HG03571 (cell line): ENCODE measurements at regions not wholly inside any gene's neighbourhood (a gene's known extent, or its start where the extent isn't known, plus 50 kb on each side); places are given as distances from the start of the nearest gene placed in this dataset.
"Not testable (repeated sequence)": the region's sequence is repeated elsewhere in the genome, so short reads cannot be mapped to it uniquely, and the experiment has no call there.

Source experiments
- ATAC-seq: cut with Tn5 transposase; IDR thresholded peaks from one replicate; pipeline ENCODE4 v1.9.1; 2021; ENCODE audit not compliant: unreplicated experiment

DNA sequence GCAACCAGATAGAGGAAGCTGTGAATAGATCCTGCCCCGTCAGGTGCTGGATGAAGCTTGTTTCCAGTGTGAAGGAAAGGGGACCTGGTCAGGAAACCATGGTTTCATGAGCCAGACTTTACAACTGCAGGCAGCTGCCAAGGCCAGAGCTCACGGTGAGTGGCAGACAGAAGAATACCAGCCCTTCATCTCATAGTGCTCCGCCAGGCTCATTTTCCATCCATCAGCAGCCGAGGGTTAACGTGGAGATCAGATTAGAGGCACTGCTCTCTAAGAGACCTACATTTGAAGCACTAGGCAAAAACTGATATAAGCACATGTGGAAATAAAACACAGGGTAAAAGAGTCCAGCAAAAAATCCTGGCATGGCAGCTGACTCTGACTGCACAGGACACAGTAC is 172.4 kb downstream of the CD24 start:
- ATAC-seq = no peak

DNA sequence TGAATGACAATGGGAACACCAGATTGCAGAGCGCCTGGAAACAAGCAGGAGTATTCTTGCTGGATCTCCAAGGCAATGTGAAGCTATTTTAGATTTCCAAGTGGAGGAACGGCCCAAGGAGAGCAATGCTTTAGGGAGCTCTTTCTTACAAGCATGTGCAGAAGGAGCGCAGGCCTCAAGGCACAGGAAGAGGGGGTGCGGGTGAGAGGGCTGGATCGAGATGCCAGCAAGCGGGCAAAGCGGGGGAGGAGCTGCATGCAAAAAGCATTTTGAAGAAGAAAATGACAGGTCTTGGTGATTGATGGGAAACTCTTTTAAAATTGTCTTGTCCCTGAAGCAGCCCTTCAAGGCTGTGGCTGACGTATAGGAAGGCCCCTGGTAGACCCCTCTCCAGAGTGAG is 171.9 kb downstream of the QRSL1 start:
- ATAC-seq = no peak

DNA sequence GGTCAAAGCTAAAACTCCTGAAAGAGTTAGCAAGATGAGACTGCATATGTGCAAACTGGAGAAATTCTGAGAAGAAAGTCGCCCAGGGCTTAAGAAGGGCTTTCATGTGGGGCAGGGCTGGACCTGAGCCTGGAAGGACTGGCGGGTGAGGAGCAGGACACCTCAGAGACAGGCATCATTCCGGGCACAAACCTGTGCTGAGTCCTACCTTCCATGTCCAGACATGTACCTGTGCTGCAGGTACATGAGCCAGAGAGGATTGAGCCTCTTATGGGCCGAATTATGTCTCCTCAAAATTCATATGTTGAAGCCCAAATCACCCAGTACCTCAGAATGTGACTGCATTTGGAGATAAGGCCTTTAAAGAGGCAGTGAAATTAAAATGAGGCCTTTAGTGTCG is 171.0 kb downstream of the QRSL1 start:
- ATAC-seq = no peak

DNA sequence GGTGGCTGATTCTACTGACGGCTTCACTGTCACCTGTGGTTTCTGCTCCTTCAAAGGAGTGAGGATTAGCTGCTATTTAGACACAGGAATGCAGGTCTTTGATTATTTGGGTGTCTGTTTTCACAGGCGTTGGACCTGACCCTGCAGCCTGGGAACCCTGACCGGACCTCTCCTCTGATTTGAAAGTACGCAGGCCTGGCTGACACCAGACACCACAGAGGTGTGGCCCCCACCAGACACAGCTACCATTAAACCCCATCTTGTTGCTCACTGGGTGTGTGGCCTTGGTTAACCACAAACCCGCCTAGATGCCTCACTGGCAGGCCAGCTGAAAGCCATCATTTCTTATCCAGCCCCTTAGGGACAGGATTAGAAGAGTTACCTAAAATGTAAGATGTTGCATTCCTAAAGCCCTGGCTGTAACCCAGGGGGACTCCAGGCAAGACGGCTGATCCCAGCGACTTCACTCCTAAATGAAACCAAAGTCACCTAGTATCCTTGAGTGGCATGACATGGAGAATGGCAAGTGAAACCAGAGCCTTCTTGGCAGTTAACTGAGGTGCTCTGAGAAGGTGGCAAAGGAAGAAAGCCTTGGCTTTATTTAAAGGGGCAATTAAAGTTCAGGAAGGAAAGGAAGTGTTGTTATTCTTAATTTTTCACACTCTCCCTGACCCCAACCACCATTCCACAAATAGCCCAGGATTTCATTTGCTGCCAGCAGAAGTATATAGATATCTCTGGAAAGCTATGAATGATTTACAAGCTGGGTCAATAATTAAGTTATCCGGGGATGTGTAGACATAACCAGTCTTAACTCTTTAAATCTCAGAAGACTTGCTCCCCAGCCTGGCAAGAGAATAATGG is 169.9 kb downstream of the QRSL1 start:
- ATAC-seq = peak; percentile 89

DNA sequence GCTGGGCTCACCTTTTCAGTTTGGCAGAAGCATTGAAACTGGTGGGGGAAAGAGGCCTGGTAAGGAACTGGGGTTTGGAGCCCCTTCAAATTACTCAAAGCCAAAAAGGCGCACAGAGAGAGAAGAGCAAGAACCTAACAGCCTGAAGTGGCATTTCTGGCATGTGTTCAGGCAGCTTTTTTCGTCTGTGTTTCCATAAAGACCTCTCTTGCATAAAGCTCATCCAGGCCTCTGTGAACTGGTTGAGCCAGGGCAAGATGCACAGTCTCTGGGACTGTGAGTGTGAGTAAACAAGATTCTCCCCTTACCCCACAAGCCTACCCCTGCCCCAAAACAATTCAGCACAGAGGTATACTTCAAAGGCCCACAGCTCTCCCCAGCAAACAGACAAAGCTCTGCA is 167.8 kb downstream of the QRSL1 start:
- ATAC-seq = no peak

DNA sequence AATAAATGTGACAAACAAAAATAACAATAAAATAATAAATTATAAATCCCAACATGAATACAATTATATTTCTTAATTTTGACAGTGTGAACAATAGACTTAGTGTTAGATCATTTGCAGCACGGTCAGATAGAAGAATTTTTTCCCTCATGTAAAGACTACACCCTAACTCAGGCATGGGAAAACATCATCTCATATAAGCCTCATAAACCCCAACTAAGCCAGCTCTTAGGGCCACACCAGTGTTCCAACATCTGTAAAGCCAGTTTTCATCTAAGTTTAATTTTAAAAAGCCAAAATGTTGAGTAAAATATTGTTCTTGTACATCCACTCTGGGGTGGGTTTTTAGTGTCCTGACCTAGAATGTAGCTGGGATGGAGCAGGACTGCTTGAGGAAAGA is 167.4 kb downstream of the QRSL1 start:
- no peak for ATAC-seq

DNA sequence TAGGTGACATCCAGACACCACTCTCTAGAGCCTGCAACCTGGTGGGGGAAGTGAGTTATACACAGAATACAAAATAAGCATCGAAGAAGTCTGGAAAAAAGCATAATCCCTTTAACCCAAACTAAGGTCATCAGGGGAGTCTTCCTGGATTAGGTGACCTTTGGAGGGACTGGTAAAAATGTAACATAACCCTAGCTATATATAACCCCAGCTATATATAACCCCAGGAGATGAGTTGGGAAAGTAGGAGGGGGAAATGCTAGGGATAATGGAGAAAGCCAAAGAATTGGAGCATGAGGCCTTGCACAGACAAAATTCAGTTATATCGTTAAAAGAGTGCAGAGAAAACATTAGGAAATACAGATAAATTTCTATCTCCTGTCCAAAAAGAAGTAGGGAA is 164.8 kb downstream of the QRSL1 start:
- ATAC-seq = no peak

DNA sequence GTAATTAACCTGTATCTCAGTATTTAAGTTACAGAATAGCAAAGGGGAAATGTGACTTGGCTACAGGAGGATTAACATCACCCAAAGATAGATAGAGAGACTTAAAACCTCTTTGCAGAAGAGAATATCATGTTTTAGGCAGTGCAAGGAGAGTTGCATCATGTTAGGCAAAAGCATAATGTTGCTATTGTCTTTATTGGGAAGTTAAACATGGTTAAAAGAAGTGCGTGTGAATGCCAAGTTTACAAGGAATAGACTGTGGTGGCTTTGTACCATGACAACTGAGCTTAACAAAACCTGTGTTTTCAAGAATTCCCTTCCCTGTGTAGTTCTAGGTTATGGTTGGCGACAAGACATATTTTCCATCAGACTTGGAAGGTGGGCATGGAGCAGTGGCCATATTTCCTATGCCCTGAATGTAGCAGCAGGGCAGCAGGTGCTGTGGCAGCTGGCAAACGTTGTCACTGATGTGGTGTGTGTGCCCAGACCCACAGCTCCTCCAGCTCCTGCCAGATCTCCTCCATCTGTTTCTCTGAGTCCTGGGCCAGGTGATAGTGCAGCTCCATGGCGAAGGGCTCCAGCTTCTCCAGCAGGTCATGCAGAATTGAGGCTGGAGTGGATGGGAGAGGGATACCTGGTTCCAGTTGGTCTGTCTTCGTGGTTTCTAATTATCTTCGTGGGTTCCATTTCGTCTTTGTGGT is 163.3 kb downstream of the QRSL1 start:
- ATAC-seq = no peak

DNA sequence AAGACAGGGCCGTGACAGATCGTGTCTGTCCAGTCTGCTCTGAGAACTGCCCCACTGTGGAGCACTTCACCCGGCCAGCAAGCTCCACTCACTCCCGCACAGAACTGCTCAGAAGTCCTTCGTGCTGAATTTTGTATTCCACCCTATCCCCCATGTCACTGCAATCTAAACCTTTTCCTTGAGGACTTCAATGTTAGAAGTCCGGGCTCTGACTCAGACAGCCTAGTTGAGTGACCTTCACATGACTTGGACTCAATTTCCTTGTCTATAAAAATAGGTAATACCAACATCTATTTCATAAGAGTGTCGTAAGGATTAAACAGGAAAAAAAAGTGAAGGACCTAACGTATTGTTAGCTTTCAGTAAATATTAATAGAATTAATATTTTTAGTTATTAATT is 161.6 kb downstream of the QRSL1 start:
- ATAC-seq = no peak

DNA sequence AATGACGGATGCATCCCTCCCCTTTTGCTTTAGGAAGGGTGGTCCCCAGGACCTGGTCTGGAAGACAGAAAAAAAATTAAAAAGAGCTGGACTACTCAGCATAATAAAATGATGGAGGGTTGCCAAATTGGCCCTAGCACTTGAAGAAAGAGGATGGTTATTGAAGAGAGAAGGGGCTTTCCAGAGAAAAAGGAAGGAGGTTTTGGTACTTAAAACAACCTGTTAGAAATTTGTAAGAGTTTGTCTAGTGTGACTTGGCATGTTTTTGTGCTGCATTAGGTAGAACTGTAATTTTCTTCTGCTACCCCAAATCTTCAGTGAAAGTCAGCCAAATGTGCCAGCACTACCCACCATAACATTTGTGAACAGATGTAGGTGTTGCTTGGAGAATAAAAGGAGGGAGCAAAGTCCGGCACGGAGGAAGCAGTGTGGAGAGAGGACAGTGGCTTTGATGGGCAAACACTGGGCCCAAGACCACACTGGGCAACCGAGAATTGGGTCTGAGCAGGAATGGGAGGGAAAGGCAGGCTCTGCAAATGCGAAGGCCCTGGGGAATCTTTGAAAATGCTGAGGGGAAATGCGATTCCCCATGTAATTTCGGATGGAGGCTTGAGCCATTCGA is 160.9 kb downstream of the QRSL1 start:
- no peak for ATAC-seq

DNA sequence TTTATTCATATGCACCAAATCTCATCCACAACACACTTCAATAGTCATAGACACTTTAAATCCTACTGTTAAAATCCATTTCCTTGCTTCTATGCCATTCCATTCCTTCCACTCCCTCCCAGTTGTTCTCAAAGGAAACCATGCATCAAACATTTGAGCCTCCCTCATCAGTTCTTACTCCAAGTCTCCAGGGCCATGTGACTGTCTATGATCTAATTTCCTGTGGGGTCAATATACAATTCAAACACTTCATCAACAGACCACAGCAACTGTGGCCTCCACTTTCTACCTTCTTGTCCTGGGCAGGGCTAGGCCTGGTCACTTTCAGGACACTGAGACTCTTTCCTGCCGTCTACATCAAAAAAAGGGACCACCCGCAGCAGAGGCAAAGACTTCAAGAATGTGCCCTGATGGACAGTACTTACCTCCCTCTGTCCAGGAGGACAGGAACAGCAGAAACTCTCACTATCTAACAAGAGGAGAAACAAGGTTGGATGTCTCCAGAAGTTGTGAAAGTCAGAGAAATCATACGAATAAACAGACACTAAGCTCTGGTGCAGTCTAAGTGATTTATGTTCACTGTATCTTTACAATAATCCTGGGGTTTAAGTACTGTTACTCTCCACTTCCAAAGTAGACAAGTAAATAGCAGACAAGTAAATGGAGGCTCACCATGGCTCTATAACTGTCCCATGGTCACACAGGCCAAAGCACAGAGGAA is 160.2 kb downstream of the QRSL1 start:
- no peak for ATAC-seq

DNA sequence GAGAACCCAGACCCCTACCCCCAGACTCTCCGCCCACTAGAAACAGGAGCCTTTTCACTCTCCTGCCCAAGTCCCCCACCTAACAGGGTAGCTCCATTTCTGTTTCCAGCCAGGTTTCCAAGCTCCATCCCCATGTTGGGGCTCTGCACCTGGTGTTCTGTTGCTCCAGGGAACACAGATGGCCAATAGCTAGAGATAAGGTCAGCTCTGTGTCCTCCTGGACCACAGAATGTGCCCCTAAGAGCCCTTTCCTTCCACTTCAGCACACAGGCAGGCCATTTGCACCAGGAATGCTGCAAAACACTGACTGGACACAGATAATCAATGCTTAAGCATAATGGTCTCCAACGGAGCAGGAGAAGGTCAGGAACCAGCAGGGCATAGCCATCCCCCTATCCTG is 159.4 kb downstream of the QRSL1 start:
- no peak for ATAC-seq

DNA sequence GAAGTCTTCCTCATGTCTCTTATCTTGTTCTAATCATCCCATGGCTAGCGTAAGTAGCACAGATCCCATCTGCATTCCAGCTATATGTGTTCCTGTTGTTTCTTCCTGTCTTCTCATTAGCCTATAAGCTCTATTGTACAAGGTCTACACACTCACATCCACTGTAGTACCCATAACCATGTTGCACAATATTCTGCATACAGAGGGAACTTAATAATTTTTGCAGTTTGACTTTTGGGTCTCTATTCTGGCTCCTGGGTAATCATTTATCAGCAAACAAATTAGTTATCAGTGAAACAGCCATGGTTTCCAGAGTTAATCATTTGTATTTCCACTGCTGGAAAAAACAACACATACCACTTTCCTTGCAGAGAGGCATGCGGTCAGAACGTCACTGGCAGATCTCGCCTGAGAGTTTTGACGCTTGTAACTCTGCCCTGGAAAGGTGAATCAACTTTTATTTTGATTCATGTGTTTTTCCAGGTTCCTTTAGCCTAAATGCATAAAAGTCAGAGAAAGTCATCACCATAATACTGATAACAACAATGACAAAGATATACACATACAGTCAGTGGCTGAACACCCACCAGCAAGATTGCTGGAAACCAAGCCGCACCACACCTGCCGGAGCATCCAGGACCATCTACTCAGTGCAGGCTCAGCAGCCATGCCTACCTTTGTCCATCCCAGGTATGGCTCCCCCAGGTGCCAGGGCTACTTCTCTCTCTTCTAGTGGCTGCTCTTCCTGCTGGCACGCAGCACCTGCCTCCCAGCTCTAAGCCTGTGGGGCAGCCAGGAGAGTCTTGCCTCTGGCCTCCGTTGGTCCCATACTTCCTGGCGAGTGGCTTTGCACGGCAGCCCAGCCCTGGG is 158.2 kb downstream of the QRSL1 start:
- ATAC-seq = no peak

DNA sequence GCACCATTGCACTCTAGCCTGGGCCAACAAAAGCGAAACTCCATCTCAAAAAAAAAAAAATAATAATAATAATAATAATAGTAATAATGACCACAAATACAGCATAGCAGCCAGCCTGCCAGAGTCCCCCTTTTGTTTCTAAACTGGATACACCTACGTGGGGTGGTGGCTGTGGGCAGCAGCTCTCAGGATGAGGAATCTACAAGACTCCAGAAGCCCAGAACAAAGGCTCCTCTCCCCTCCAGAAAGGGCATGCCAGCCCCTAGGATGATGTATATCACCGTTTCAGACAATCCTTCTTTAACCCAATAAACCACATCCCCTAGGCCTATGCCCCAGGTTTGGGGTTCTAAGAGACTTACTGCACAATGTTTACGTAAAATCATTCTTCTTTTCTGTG is 155.9 kb downstream of the QRSL1 start:
- no peak for ATAC-seq

DNA sequence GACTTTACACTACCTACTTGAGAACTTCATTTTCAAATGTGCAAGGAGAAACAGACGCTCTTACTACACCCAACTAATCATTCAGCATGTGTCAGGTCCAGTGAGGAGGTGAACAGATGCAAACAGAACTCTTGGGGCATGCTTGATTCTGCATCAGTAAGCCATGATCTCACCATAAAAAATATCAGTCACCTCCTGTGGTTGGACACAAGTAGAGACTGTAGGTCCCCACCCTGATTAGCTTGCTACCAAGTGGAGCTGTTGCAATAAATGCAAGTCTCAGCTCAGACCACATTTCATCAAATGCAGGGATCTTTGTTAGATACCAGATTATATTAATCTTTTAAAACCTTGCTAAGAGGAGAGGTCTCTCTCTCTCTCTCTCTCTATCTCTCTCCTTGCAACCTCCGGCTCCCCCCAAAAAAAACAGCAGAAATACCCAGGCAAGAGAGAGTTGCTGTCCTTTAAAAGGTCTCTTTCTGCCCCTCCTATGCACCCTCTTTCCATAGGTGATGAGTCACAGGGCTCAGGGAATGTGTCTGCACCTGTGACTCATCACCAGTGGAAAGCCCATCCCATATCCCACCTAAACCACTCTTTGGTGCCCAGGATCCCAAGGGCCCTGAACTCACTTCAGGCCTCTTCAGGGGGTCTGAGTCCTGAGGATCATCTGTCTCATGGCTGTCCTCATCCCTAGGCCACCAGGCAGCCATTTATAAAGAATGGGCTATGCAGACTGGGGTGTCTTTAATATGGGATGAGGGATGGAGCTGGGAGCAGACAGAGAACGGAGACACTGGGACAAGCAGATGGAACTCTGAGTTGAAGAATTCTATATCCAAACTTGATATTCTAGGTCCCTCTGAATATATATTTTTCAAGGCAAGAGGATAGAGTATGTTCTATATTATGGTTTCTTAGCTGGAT is 154.5 kb downstream of the QRSL1 start:
- no peak for ATAC-seq

DNA sequence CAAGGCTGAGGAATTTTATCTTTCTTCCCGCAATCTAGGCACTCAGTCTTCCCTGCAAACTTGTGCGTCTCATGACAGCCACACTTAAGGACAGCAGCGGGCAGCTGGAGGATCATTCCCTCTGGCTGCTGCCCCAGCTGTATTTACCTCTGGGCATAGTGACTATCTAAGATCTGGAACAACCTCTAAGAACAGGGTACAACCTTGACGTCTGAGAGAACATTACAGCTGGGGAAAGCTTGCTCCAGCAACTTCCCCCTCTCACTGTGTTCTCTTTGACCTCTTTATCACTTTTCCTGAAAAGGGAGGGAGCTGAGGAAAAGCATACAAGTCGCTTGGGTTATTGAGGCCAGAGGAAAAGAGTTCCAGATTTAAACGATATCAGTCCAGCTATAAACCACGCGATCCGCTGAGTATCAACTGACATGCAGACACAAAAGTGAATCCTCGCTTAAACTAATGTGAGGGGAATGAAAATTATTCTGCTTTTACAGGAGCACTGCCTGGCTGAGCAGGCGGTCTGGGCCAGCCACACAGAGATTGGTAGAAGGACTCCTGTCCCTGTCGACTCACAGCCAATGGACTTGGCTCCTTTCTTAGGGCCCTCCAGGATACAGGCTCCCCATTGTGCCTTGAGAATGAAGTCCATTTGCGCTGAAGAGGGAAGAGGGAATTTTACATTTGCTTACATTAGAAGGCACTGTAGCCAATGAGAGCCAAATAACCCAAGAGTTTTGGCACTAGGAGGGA is 153.3 kb downstream of the QRSL1 start:
- no peak for ATAC-seq

DNA sequence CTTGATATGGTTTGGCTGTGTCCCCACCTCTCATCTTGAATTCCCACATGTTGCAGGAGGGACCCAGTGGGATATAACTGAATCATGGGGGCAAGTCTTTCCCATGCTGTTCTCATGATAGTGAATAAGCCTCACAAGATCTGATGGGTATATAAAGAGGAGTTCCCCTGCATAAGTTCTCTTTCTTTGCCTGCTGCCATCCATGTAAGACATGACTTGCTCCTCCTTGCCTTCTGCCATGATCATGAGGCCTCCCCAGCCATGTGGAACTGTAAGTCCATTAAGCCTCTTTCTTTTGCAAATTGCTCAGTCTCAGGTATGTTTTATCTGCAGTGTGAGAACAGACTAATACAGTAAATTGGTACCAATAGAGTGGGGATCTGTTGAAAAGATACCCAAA is 150.2 kb downstream of the QRSL1 start:
- ATAC-seq = not testable (repeated sequence)

DNA sequence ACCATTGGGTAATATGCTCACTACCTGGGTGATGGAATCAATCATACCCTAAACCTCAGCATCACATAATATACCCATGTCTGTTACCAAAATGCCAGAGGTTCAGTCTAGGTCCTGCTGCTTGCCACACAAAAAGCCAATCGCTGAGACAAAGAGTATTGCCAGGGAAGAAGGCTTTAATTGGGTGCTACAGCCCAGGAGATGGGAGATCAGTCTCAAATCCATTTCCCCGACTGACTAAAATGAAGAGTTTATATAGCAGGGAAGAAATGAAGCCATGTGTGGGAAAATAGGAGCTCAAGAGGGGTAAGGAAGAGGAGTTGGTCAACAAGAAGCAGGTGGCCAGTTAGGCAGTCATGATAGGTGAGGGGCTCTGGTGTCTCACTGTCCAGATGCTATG is 149.6 kb downstream of the QRSL1 start:
- ATAC-seq = no peak
